ENCODE measurements at regions not wholly inside any gene's neighbourhood (a gene's known extent, or its start where the extent isn't known, plus 50 kb on each side); places are given as distances from the start of the nearest gene placed in this dataset.

DNA sequence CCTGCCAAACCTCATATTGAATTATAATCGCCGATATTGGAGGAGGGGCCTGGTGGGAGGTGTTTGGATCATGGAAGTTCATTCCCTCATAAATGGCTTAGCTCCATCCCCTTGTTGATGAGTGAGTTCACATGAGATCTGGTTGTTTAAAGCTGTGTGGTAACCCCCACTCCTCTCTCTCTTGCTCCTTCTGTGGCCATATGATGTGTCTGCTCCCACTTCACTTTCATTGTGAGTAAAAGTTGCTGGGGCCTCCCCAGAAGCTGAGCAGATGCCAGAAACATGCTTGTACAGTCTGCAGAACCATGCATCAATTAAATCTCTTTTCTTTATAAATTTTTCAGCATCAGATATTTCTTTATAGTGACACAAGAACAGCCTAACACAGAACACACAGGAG, 929.0 kb upstream of the FAT3 start:
- 0 out of 2 replicates have a peak overlapping the region, but pooled peaks have one; percentile 23 for H2BK120ac ChIP-seq (ENCODE audit: low read depth, low read length)
- H3K4me2 ChIP-seq (ENCODE audit: low read depth, low read length) = no peak overlapping the region
- no peak overlapping the region for H3K4me3 ChIP-seq (ENCODE audit: insufficient read depth, low read depth, low read length)
- no peak overlapping the region for H3K4ac ChIP-seq (ENCODE audit: low read depth, low read length)
- peak; percentile 12 for DNase-seq
- H3K9ac ChIP-seq (ENCODE audit: low read depth, low read length) = no peak overlapping the region
- H4K91ac ChIP-seq (ENCODE audit: insufficient read depth, low read depth, low read length) = no peak overlapping the region
- H2BK15ac ChIP-seq (ENCODE audit: low read depth, low read length) = no peak overlapping the region
- in situ Hi-C loops (cut with MboI; ENCODE audit: low sequenced_read_pairs) (no loop called here), dilution Hi-C loops (cut with HindIII; ENCODE audit: low sequenced_read_pairs, unreplicated experiment) (no loop called here), intact Hi-C loops (cut with micrococcal nuclease) (no loop called here)
- 0 out of 2 replicates have a peak overlapping the region, but pooled peaks have one; percentile 53 for H2BK20ac ChIP-seq (ENCODE audit: low read depth, low read length)
- no peak overlapping the region for H3K23ac ChIP-seq (ENCODE audit: low read depth, low read length)
- no peaks in the 10 kb centered on the region for H3K9me1 ChIP-seq (ENCODE audit: insufficient read depth, low read length)
- H2AK9ac ChIP-seq (replicated peaks; ENCODE audit: low read depth, low read length, poor library complexity) = no peak overlapping the region
- H3K79me1 ChIP-seq (ENCODE audit: low read depth in 1 of 2, low read length in 2 of 2) = no peaks in the 10 kb centered on the region
- BruUV-seq (replicated peaks) = no TSS peak
- no peak overlapping the region for H2BK5ac ChIP-seq (ENCODE audit: low read depth, low read length, poor library complexity, severe bottlenecking)
- H4K5ac ChIP-seq (ENCODE audit: low read depth, low read length) = no peak overlapping the region
- no CpG with 5 or more reads among the region's 2 CpGs for WGBS, 2 experiments (ENCODE audit: extremely low coverage in 2 of 2, insufficient read length in 1 of 2)
- H4K20me1 ChIP-seq (ENCODE audit: insufficient read depth, low read length) = no peaks in the 10 kb centered on the region
- no peak overlapping the region for H3K56ac ChIP-seq (ENCODE audit: extremely low read depth, insufficient read depth, low read length)
- TF ChIP-seq RCOR1 (IDR thresholded peaks at IDR 0.05; ENCODE audit: insufficient replicate concordance, low read length) (no peak), POLR2A (IDR thresholded peaks at IDR 0.05; ENCODE audit: low read depth, low read length) (no peak), MAZ (IDR thresholded peaks at IDR 0.05; ENCODE audit: borderline replicate concordance, low read depth, low read length) (no peak), MXI1 (IDR thresholded peaks at IDR 0.05; ENCODE audit: borderline replicate concordance, low read depth, low read length) (no peak), CEBPB (IDR thresholded peaks at IDR 0.05; ENCODE audit: low read depth, low read length) (no peak), RAD21 (IDR thresholded peaks at IDR 0.05; ENCODE audit: low read length) (no peak), BHLHE40 (IDR thresholded peaks at IDR 0.05; ENCODE audit: low read depth, low read length) (no peak), FOS (IDR thresholded peaks at IDR 0.05; ENCODE audit: low read depth, low read length) (no peak), CHD1 (IDR thresholded peaks at IDR 0.05; ENCODE audit: low read depth, low read length) (no peak), NFE2L2 (IDR thresholded peaks at IDR 0.05; ENCODE audit: low read depth, low read length) (no peak), SMC3 (IDR thresholded peaks at IDR 0.05; ENCODE audit: low read depth, low read length) (no peak)
- TF ChIP-seq, protein P1, sequence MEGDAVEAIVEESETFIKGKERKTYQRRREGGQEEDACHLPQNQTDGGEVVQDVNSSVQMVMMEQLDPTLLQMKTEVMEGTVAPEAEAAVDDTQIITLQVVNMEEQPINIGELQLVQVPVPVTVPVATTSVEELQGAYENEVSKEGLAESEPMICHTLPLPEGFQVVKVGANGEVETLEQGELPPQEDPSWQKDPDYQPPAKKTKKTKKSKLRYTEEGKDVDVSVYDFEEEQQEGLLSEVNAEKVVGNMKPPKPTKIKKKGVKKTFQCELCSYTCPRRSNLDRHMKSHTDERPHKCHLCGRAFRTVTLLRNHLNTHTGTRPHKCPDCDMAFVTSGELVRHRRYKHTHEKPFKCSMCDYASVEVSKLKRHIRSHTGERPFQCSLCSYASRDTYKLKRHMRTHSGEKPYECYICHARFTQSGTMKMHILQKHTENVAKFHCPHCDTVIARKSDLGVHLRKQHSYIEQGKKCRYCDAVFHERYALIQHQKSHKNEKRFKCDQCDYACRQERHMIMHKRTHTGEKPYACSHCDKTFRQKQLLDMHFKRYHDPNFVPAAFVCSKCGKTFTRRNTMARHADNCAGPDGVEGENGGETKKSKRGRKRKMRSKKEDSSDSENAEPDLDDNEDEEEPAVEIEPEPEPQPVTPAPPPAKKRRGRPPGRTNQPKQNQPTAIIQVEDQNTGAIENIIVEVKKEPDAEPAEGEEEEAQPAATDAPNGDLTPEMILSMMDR (conservative IDR thresholded peaks at IDR 0.05; ENCODE audit: low read depth, low read length) = no peak
- TF ChIP-seq, protein P2, sequence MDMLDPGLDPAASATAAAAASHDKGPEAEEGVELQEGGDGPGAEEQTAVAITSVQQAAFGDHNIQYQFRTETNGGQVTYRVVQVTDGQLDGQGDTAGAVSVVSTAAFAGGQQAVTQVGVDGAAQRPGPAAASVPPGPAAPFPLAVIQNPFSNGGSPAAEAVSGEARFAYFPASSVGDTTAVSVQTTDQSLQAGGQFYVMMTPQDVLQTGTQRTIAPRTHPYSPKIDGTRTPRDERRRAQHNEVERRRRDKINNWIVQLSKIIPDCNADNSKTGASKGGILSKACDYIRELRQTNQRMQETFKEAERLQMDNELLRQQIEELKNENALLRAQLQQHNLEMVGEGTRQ (IDR thresholded peaks at IDR 0.05; ENCODE audit: low read depth, low read length) = no peak
- H3K27ac ChIP-seq (ENCODE audit: insufficient read depth, low read length) = no peak overlapping the region
- H3K18ac ChIP-seq (ENCODE audit: low read depth, low read length) = peak overlapping the region; percentile 27; the same call in 1 of the 2 replicates
- H2AK5ac ChIP-seq (ENCODE audit: low read depth, low read length) = no peak overlapping the region
- ChIA-PET POLR2A (ENCODE audit: unreplicated experiment) (no interaction called here), CTCF (no interaction called here)
- no peaks in the 10 kb centered on the region for H3K27me3 ChIP-seq (ENCODE audit: control insufficient read depth, insufficient read depth, low read length)
- no peak overlapping the region; the same call in 1 of the 2 replicates for H3K14ac ChIP-seq (replicated peaks; ENCODE audit: low read depth, low read length)
- H2AFZ ChIP-seq (replicated peaks; ENCODE audit: low read length, poor library complexity) = no peak overlapping the region
- no peak for ATAC-seq (ENCODE audit: low read depth)
- H3K4me1 ChIP-seq (ENCODE audit: control insufficient read depth, insufficient read depth, low read length) = no peaks in the 10 kb centered on the region
- H4K8ac ChIP-seq (ENCODE audit: low read depth in 2 of 2, low read length in 2 of 2) = 0 out of 4 replicates have a peak overlapping the region, but pooled peaks of 1 of the 2 experiments have one; percentile 42
- no peaks in the 10 kb centered on the region for H3K36me3 ChIP-seq (ENCODE audit: control insufficient read depth, insufficient read depth, low read length)
- no peaks in the 10 kb centered on the region for H3K9me3 ChIP-seq (ENCODE audit: control insufficient read depth, insufficient read depth, low read length)

Data from IMR-90 (cell line).